ENCODE measurements at regions not wholly inside any gene's neighbourhood (a gene's known extent, or its start where the extent isn't known, plus 50 kb on each side); places are given as distances from the start of the nearest gene placed in this dataset.

DNA sequence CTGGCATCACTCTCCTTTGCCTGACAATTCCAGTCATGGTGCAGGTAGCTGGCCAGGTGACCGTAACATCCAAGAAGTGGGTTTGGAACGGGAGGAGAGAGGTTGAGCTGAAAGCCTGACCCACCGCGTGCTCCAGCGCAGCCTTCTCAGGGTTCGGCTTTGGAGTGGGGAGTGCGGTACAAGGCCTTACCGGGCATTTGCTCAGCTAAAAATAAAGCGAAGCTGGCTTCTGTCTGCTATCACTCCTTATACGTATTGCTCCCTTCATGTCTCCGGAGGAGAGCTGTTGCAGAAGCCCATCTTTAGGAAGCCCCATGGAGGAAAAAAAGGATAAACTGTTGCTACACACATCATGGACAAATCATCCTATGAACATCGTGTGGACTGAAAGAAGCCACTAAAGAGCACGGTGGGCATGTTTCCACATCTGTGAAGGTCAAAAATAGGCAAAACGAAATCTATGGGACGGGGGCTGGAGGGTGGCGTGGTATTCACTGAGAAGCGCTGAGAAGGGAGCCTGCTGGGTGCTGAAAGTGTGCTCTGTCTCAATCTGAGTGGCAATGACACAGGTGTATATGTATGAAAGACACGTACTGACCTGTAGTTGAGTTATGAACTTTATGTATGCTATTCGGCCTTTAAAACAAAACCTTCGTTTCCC, 57.2 kb upstream of the TAB2 start:
- Histone ChIP-seq H3K27ac (ENCODE audit: low read length) (no peak overlapping the region), H3K4me1 (ENCODE audit: low read length) (peaks cover 5% of the 10 kb centered on the region), H2AFZ (ENCODE audit: low read length) (no peak overlapping the region), H3K4me2 (ENCODE audit: low read depth, low read length, poor library complexity, severe bottlenecking) (no peak overlapping the region), H4K20me1 (ENCODE audit: insufficient read depth, low read depth, low read length) (no peaks in the 10 kb centered on the region), H3K27me3 (ENCODE audit: low read length) (no peaks in the 10 kb centered on the region), H3K9ac (ENCODE audit: low read length) (no peak overlapping the region), H3K9me3 (ENCODE audit: low read length) (no peaks in the 10 kb centered on the region), H3K9me2 (replicated peaks; ENCODE audit: insufficient read depth, low read length) (no peaks in the 10 kb centered on the region), H3K4me3 (ENCODE audit: low read length) (no peak overlapping the region), H3K36me3 (ENCODE audit: insufficient read depth, low read length) (no peaks in the 10 kb centered on the region), H3K79me2 (ENCODE audit: low read length) (no peaks in the 10 kb centered on the region)
- no peak for DNase-seq

DNA sequence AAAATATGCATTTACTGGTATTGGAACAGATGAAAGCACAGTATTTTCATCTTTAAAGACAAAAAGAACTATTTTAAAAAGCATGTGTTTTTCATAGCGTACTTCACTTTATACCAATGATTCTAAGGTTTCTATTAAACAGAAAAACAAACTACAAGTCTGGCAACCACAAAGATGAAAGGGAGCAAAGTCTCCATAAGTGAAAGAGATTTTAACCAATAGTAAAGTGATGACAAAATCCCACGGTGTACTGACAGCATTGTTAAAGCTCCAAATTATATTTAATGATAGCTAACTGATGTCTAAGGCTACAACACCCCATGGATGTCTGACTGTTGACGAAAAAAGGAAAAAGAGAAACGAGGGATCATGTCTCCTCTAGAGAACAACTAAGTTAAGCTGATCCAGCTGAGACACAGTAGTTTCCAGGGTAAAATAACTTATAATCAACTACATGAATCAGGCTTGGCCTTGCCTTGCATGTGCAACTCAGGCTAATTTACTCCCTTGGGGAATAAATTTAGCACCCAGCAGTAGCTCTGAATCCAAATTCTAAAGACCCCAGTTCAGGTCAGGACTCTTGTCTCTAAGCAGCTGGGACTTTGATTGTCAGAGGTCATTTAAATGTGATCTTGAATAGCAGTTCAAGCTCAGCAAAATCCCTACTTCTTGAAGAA, 56.0 kb upstream of the TAB2 start:
- Histone ChIP-seq H3K9me3 (ENCODE audit: low read length) (no peaks in the 10 kb centered on the region), H4K20me1 (ENCODE audit: insufficient read depth, low read depth, low read length) (no peaks in the 10 kb centered on the region), H3K27me3 (ENCODE audit: low read length) (no peaks in the 10 kb centered on the region), H3K4me3 (ENCODE audit: low read length) (no peak overlapping the region), H3K9ac (ENCODE audit: low read length) (no peak overlapping the region), H3K9me2 (replicated peaks; ENCODE audit: insufficient read depth, low read length) (no peaks in the 10 kb centered on the region), H3K4me2 (ENCODE audit: low read depth, low read length, poor library complexity, severe bottlenecking) (no peak overlapping the region), H3K79me2 (ENCODE audit: low read length) (no peaks in the 10 kb centered on the region), H2AFZ (ENCODE audit: low read length) (no peak overlapping the region), H3K4me1 (ENCODE audit: low read length) (no peaks in the 10 kb centered on the region), H3K36me3 (ENCODE audit: insufficient read depth, low read length) (no peaks in the 10 kb centered on the region), H3K27ac (ENCODE audit: low read length) (no peak overlapping the region)
- no peak for DNase-seq

DNA sequence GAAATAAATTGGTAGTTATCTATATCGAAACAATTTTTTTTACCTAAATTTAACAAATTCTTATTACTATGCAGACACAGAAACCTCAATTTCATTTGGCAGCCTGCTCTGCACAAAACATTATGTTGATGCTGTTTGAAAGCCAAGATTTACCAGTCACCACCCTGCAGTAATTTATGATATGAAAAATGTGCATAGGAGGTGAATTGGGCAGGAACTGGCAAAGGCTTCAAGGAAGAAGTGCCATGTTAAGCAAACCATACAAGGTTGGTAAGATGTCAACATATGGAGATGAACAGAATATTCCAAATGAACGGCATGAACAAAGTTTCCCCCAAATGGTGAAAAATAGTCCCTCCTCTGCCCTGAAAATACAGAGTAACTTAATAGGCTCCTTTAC, 54.2 kb upstream of the TAB2 start:
- no peaks in the 10 kb centered on the region for H3K27me3 ChIP-seq (ENCODE audit: low read length)
- no peak overlapping the region for H2AFZ ChIP-seq (ENCODE audit: low read length)
- H3K4me2 ChIP-seq (ENCODE audit: low read depth, low read length, poor library complexity, severe bottlenecking), result no peak overlapping the region
- no peak overlapping the region for H3K9ac ChIP-seq (ENCODE audit: low read length)
- H3K79me2 ChIP-seq (ENCODE audit: low read length), result no peaks in the 10 kb centered on the region
- H4K20me1 ChIP-seq (ENCODE audit: insufficient read depth, low read depth, low read length), result no peaks in the 10 kb centered on the region
- H3K9me2 ChIP-seq (replicated peaks; ENCODE audit: insufficient read depth, low read length), result no peaks in the 10 kb centered on the region
- no peak overlapping the region for H3K27ac ChIP-seq (ENCODE audit: low read length)
- DNase-seq, result no peak
- H3K4me1 ChIP-seq (ENCODE audit: low read length), result no peaks in the 10 kb centered on the region
- no peaks in the 10 kb centered on the region for H3K36me3 ChIP-seq (ENCODE audit: insufficient read depth, low read length)
- no peak overlapping the region for H3K4me3 ChIP-seq (ENCODE audit: low read length)
- H3K9me3 ChIP-seq (ENCODE audit: low read length), result no peaks in the 10 kb centered on the region

DNA sequence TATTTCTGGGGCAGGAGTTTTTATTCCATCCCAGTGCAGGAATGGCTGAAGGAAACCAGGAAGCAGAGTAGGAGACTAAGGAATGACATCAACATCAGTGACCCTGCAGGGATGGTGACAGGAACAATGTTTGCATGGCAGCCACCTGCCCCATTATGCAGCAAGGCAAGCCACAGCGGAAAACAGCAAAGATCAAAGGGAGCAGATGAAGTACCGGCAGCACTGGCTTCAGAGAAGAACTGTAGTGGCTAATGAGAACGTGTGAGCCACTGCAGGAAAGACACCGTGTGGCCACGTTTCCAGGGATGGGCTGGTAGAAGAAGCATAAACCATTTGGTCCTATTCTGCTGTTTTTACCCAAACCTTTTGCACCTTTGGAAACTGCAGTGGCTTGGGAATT, 52.9 kb upstream of the TAB2 start:
- no peaks in the 10 kb centered on the region for H3K79me2 ChIP-seq (ENCODE audit: low read length)
- no peak overlapping the region for H2AFZ ChIP-seq (ENCODE audit: low read length)
- H3K9me2 ChIP-seq (replicated peaks; ENCODE audit: insufficient read depth, low read length), result no peaks in the 10 kb centered on the region
- H3K36me3 ChIP-seq (ENCODE audit: insufficient read depth, low read length), result no peaks in the 10 kb centered on the region
- H3K4me2 ChIP-seq (ENCODE audit: low read depth, low read length, poor library complexity, severe bottlenecking), result no peak overlapping the region
- DNase-seq, result no peak
- H3K27me3 ChIP-seq (ENCODE audit: low read length), result no peaks in the 10 kb centered on the region
- no peaks in the 10 kb centered on the region for H3K9me3 ChIP-seq (ENCODE audit: low read length)
- no peaks in the 10 kb centered on the region for H3K4me1 ChIP-seq (ENCODE audit: low read length)
- no peak overlapping the region for H3K27ac ChIP-seq (ENCODE audit: low read length)
- H3K9ac ChIP-seq (ENCODE audit: low read length), result no peak overlapping the region
- no peak overlapping the region for H3K4me3 ChIP-seq (ENCODE audit: low read length)
- H4K20me1 ChIP-seq (ENCODE audit: insufficient read depth, low read depth, low read length), result no peaks in the 10 kb centered on the region

DNA sequence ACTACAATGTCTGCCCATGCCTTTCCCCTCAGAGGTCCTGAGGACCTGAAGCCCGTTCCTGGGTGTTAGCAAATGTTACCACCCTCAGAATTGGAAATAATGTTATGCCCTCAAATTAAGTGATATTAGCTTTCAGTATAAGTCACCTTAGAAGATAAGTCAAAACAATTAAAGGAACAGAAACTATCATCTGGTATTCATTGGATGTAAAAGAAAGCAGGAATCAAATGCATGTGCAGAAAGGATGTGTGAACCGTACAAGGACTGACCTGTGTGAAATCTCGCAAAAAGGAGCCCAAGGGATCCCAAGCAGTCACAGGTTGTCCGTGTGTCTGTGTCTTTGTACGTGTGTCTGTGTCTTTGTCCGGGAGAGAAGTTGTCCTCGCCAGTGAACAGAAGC, 51.6 kb upstream of the TAB2 start:
- DNase-seq, result no peak
- H2AFZ ChIP-seq (ENCODE audit: low read length), result no peak overlapping the region

DNA sequence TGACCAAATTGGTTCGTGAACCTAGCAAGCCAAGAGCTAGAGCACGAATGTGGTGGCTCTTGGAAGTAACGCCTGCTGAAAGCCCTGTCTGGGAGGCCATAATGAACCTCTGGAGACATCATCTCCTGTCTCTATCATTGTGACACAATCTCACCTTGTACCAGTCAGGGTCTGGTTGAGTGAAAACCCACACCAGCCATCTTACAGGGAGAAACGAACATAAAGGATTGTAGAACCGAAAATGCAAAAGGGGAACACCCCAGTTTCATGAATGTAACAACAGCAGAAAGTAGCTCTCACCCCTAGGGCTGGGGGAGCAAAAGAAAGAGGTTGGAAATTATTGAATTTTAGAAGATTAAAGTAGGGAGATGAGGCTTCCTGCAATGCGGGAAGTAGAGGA, 50.9 kb upstream of the TAB2 start:
- Histone ChIP-seq H3K4me3 (ENCODE audit: low read length) (no peak overlapping the region), H3K9ac (ENCODE audit: low read length) (no peak overlapping the region), H3K36me3 (ENCODE audit: insufficient read depth, low read length) (no peaks in the 10 kb centered on the region), H3K4me2 (ENCODE audit: low read depth, low read length, poor library complexity, severe bottlenecking) (no peak overlapping the region), H3K9me2 (replicated peaks; ENCODE audit: insufficient read depth, low read length) (no peaks in the 10 kb centered on the region), H3K9me3 (ENCODE audit: low read length) (no peaks in the 10 kb centered on the region), H4K20me1 (ENCODE audit: insufficient read depth, low read depth, low read length) (no peaks in the 10 kb centered on the region), H3K4me1 (ENCODE audit: low read length) (peaks cover 3% of the 10 kb centered on the region), H3K79me2 (ENCODE audit: low read length) (no peaks in the 10 kb centered on the region), H3K27ac (ENCODE audit: low read length) (no peak overlapping the region), H2AFZ (ENCODE audit: low read length) (no peak overlapping the region), H3K27me3 (ENCODE audit: low read length) (no peaks in the 10 kb centered on the region)
- DNase-seq, result no peak

More for the DNA sequence above, 51.6 kb upstream of the TAB2 start:
- no peaks in the 10 kb centered on the region for H4K20me1 ChIP-seq (ENCODE audit: insufficient read depth, low read depth, low read length)
- H3K27ac ChIP-seq (ENCODE audit: low read length), result no peak overlapping the region
- no peak overlapping the region for H3K4me2 ChIP-seq (ENCODE audit: low read depth, low read length, poor library complexity, severe bottlenecking)
- H3K4me3 ChIP-seq (ENCODE audit: low read length), result no peak overlapping the region
- no peaks in the 10 kb centered on the region for H3K27me3 ChIP-seq (ENCODE audit: low read length)
- no peaks in the 10 kb centered on the region for H3K79me2 ChIP-seq (ENCODE audit: low read length)
- no peaks in the 10 kb centered on the region for H3K9me2 ChIP-seq (replicated peaks; ENCODE audit: insufficient read depth, low read length)
- no peaks in the 10 kb centered on the region for H3K4me1 ChIP-seq (ENCODE audit: low read length)
- H3K36me3 ChIP-seq (ENCODE audit: insufficient read depth, low read length), result no peaks in the 10 kb centered on the region
- H3K9ac ChIP-seq (ENCODE audit: low read length), result no peak overlapping the region
- no peaks in the 10 kb centered on the region for H3K9me3 ChIP-seq (ENCODE audit: low read length)

DNA sequence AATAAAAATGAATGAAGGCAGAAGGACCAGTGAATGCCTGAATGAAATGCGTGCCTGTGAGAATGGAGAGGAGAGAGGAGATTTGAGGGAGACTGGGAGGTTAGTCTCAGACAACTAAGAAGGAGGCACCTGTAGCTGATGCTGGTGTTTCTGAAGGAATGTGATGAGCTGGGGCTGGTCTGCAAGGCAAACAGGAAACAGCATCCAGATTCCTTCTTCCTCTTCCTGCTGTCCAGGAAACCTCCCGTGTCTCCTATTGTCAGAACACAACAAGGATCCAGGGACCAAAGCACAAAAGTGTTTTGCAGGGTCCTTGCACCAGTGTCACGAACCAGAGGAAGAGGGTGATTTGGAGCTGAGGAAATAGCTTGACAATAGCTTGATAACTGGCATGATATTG, 50.4 kb upstream of the TAB2 start:
- Histone ChIP-seq H2AFZ (ENCODE audit: low read length) (no peak overlapping the region), H3K9me2 (replicated peaks; ENCODE audit: insufficient read depth, low read length) (no peaks in the 10 kb centered on the region), H3K4me3 (ENCODE audit: low read length) (no peak overlapping the region), H3K4me1 (ENCODE audit: low read length) (peaks cover 5% of the 10 kb centered on the region), H3K27ac (ENCODE audit: low read length) (no peak overlapping the region), H4K20me1 (ENCODE audit: insufficient read depth, low read depth, low read length) (no peaks in the 10 kb centered on the region), H3K9ac (ENCODE audit: low read length) (no peak overlapping the region), H3K79me2 (ENCODE audit: low read length) (no peaks in the 10 kb centered on the region), H3K36me3 (ENCODE audit: insufficient read depth, low read length) (no peaks in the 10 kb centered on the region), H3K27me3 (ENCODE audit: low read length) (no peaks in the 10 kb centered on the region), H3K9me3 (ENCODE audit: low read length) (no peaks in the 10 kb centered on the region), H3K4me2 (ENCODE audit: low read depth, low read length, poor library complexity, severe bottlenecking) (no peak overlapping the region)
- no peak for DNase-seq

DNA sequence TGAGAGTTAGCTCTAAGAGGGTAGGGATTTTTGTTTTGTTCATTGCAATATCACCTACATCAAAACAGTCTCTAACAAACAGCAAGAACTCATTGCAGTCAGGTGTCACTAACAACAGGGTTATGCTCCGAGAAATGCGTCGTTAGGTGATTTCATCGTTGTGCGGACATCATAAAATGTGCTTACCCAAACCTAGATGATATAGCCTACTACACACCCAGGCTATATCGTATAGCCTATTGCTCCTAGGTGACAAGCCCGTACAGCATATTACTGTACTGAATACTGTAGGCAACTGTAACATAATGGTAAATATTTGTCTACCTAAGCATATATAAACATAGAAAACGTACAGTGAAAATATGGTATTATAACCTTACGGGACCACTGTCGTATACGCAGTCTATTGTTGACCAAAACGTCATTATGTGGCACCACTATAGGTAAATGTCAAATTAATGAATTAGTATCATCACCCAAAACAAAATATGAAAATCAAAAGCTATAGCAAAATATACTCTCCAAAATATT, 49.9 kb upstream of the TAB2 start:
- Histone ChIP-seq H3K9ac (ENCODE audit: low read length) (no peak overlapping the region), H4K20me1 (ENCODE audit: insufficient read depth, low read depth, low read length) (no peaks in the 10 kb centered on the region), H3K79me2 (ENCODE audit: low read length) (no peaks in the 10 kb centered on the region), H3K4me3 (ENCODE audit: low read length) (no peak overlapping the region), H3K9me2 (replicated peaks; ENCODE audit: insufficient read depth, low read length) (no peaks in the 10 kb centered on the region), H3K27me3 (ENCODE audit: low read length) (no peaks in the 10 kb centered on the region), H2AFZ (ENCODE audit: low read length) (no peak overlapping the region), H3K36me3 (ENCODE audit: insufficient read depth, low read length) (no peaks in the 10 kb centered on the region), H3K9me3 (ENCODE audit: low read length) (no peaks in the 10 kb centered on the region), H3K27ac (ENCODE audit: low read length) (no peak overlapping the region), H3K4me1 (ENCODE audit: low read length) (peaks cover 5% of the 10 kb centered on the region), H3K4me2 (ENCODE audit: low read depth, low read length, poor library complexity, severe bottlenecking) (no peak overlapping the region)
- DNase-seq, result no peak

Measured in Karpas-422 (cell line).